Activated naive CD4-positive, alpha-beta T cell treated with Interleukin-2 at 50 U/mL for 16 hours (primary cell): ENCODE measurements at regions not wholly inside any gene's neighbourhood (a gene's known extent, or its start where the extent isn't known, plus 50 kb on each side); places are given as distances from the start of the nearest gene placed in this dataset.
"Not testable (repeated sequence)": the region's sequence is repeated elsewhere in the genome, so short reads cannot be mapped to it uniquely, and the experiment has no call there.

ENCODE experiments used
- DNase-seq: peaks from one replicate; pipeline ENCODE4 v3.0.0-alpha.2; 2020

DNA sequence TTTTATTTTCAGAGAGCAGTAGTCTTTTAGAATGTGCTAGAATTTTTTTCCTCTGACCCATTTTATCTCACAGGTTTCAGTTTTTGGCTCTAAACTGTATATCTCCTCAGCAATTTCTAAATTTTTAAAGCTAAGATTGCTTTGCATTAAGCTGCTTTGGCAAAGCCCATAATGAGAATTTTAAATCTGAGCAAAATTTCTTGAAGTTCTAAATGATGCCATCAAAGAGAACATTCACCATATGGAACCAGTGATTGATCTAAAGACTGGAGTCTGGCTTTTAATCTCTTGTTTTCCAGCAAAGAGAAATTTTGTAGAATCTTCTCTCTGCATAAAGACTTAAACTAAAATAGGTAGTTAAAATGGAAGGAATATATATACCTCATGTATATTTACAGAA lies 313.6 kb downstream of the TBC1D32 start:
- DNase-seq: no peak

DNA sequence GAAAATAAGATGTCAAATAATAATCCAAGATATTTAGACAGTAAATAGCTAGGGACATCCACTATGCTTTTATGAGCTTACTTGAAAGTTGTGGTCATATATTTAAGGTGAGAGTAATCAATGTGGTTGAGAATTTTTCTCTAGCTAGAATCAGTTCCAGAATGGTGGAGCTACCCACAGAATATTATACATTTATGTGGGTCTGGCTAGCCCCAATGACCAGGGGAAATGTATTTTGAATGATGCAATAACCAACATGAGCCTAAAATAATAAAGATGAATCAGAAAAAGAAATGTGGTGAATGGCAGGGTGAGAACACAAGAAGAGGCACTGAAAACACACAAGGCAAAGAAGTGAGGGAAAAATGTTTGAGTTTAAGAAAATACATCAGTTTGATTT lies 325.7 kb downstream of the TBC1D32 start:
- no peak for DNase-seq

DNA sequence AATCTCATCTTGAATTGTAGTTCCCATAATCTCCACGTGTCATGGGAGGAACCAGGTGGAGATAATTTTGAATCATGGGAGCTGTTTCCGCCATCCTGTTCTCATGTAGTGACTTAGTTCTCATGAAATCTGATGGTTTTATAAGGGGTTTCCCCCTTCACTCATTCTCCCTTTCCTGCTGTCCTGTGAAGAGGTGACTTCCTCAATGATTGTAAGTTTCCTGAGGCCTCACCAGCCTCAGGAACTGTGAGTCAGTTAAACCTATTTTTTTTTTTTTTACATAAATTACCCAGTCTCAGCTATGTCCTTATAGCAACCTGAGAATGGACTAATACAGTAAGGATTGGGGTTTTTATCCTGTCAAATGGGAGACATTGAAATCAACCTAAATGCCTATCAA lies 328.3 kb downstream of the TBC1D32 start:
- no peak for DNase-seq

DNA sequence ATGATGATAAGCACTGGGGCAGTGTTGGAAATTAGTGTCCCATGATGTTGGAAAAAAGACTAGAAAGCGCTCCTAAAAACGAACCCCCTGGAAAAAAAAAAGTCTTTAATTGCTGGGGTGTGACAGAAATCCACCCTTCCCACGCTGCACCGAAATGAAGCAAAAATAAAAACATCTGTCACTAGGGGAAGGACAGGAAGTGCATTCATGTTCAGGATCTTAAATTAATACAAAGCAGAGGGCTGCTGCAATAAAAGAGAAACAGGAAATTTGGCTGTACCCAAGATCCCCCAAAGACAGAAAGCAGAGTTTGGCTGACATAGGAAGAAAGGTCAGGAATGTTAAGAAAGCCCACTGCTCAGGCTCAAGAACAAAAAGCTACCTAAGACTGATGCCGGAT lies 333.9 kb downstream of the TBC1D32 start:
- DNase-seq: no peak

DNA sequence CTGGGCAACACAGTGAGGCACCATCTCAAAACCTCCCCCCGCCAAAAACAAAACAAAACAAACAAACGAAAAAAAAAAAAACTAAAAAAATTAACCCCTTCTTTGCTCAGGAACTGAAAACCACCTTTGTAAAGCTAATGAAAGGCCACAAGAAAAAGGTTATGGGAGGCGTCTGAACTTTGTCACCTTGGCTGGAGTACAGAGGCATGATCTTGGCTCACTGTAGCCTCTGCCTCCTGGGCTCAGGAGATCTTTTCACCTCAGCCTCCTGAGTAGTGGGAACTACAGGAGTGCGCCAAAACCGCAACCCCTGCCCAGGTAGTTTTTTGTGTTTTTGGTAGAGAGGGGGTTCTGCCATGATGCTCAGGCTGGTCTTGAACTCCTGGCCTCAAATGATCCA lies 337.9 kb downstream of the TBC1D32 start:
- no peak for DNase-seq

DNA sequence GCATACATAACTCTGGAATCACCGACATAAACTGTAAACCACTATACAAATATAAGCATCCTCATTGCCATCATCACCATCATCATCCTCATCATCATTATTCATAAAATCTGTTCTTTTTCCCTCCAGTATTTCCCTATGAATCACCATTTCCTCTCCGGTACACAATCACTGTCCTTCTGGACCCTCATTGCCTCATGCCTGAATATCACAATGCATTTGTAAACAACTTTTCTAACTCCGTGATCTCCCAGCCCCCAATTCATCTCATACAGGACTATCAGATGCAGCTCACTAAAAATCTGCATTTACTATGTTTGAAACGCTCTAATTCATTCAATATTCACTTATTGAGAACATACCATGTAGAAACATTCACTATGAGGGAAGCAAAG lies 339.7 kb downstream of the TBC1D32 start:
- no peak for DNase-seq

DNA sequence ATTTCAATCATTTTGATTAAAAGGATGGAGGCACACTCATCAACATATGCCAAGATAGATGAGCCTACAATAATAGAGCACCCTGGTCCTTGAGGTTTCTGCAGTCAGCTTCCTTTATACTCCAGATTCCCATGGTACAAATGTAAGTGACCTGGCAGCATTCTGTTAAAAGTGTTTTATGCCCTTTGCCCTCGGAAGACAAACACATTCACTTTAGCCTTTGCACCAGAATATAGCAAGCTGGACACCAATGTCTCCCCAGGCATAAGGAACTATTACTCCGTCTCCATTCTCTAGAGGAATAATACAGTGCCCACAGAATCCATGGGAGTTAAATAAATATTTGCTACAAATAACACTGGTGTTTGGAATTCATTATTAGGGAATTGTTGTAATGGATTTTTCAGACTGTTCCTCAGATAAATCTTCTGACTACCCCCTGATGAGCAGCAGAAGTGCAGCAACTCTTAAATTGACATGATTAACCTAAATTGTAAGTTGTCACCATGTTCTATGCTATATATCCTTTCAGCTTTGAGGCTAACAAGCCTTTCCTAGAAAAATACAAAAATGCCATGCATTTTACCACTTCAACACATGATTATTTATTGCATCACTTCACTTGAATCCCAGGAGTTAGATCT lies 340.2 kb downstream of the TBC1D32 start:
- DNase-seq: no peak

DNA sequence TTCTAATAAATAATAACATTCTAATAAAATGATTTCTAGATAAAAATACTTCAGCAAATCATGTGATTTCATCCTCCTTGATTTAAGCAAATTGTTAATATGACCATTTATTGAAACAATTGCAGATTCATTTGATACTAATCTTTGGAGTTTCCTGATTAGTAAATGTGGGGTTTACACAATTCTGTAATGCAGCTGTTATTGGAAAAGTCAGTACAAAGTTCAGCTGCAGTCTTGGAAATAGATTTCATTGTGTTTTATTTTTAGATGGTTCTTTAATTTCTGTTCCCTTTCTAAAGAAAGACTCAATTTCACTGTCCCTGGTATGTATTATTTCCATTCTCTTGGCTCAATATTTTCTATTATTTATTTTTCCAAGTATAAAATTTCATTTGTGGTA lies 342.0 kb downstream of the TBC1D32 start:
- DNase-seq: no peak

DNA sequence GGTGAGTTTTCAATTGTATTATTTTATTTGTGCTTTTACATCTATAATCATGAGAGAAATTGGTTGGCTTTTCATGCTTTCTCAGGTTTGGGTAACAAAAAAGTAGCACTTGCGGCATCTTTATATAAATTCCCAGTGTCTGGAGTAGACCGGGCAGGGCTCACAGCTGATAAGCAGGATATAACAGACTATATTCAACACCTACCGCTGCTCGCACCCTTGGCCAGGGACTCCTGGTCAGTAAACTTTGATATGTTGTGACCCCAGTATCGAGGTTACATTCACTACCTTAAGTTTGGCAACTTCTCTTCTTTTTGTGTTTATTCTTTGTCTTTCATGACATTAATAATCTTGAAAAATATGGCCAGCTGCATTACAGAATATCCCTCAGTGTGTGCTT lies 343.4 kb downstream of the TBC1D32 start:
- no peak for DNase-seq

DNA sequence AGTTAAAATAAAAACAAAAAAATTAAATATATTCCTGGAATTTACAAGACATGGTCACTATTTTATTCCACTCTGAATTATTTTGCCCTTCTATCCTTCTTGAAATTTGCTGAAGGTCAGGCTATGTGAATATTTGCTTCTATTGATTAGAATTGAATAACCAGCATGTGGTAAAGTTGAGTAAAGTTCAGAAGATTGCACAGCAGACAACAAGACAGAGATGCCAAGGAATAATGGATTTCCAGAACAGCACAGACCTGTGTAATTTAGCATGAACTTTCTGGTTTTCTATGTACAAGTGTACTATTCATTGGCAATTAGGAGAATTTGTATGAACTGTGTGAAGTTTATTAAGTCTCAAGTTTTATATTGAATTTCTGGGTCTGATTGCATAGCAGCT lies 352.4 kb downstream of the TBC1D32 start:
- DNase-seq: no peak

DNA sequence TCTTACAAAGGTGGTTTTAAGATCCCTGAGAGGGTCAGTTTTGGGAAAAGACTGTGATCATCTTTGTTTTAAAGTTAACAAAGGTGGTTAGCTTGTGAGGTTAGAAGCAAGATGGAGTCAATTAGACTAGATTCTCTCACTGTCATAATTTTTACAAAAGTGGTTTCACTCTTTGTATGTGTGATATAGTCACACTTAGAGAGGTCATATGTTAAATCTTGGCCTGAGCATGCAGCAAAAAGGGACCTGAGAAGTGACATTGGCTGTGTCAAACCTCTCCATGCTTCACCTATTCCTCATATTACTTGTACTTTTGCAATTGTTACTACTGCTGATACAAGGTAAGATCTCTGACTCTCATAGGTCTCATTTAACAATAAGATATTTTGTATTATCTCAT lies 368.0 kb downstream of the TBC1D32 start:
- no peak for DNase-seq

DNA sequence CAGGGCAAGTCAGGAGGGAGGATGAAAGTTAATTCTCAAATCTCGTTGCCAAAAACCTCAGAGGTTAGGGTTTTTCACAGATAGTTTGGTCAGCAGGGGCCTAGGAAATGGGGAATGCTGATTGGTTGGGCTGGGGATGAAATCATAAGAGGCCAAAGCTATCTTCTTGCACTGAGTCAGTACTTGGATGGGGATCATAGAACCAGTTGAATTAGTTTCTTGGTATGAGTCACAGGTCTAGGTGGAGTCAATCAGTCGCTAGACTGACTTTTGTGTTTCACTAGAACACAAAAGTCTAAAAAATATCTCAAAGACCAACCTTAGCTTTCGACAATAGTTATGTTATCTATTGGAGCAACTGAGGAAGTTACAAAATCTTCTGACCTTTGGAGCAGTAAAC lies 368.5 kb downstream of the TBC1D32 start:
- DNase-seq: no peak

DNA sequence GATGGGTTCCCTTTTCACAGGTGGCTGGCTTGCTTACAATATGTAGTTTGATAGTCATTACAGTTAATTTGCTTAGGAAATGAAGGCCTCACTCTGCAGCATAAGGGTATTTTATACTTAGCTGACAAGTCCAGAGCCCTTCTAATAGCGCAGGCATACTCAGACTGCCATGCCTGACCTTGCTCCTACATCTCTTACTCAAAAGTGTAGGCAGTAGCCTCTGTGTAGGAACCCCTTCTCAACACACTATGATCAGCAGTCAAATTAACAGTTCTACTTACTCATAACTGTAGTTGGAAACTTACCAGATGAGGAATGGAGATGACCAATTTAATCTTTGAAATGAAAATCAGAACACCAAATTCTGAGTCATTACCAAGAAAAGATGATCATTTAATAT lies 373.5 kb downstream of the TBC1D32 start:
- DNase-seq: no peak

DNA sequence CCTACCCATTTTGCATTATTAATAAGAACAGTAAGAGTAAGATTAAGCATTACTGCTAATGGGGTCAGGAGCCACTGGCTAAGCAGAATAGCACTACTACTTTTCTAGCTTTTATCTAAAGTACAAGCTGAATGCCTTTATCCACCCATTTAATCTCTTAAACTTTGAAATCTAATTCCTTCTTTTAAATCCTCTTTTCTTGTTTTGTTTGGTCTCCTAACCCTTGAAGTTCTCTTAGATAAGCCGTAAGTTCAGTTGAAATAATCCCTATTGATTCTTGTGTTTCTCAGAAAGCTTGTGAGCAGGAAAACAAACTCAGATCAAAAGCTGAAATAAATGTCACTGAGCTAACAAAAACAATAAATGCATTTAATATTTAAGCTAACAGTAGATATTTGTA lies 380.2 kb downstream of the TBC1D32 start:
- DNase-seq: no peak

DNA sequence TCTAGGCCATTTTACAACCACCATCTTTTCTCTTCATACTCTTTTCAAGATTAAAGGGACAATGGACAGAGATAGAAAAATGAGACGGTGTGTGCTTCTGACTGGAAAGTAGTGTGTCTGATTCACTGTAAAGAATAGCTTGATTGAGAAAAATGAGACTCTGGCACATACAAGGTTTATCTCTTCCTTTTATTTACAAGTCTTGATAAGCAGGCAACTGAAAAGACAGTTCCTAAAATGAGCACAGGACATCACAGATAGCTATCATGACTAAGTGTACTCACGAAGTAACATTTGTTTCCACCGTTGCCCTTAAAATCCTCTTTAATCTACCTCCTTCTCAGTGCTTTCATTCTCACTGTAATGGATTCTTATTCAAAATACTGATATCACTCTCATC lies 383.0 kb downstream of the TBC1D32 start:
- DNase-seq: no peak

DNA sequence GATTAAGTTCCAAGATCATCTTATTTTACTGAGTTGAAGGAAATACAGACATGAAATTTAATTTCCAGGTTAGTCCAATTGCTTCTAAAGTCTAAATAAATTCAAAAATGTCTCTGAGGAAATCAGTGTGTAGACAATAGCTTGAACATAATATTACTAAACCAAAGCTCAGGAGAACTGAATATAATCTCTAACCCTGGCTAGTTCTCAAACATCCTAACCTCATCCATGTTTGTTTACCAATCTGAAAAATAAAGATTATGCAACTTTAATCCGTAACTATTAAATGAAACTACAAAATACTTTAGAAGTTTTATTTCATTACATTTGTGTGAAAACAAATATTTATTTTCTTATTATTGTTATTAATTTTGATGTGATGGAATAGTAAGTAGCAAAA lies 387.2 kb downstream of the TBC1D32 start:
- DNase-seq: no peak

DNA sequence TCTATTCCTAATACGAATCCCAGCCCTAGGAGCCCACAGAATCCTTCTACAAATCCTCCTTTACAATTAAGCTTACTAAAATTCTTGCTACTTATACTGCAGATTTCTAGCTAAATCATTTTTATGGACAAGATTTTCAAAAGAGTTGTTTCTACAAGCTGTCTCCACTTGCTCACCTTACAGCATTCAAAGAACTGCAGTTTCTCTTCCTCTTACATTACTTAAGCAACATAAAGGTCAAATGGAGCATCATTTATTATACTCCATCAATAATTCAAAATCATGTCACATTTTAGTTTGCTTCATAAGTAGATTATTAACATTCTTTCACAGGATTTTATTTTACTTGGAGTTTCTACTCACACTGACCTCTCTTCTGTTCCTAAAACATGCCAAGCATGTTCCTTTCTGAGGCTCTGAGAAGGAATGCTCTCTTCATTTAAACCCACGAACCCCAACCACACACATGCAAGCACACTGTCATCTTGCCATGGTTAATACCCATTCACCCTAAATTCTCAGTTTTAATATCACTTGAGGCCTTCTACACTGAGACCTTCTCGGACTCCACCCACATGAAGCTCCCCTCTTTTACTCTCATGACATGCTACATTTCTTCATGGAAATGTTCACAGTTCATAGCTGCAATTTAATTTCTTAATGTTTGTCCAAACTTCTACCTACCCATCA lies 388.2 kb downstream of the TBC1D32 start:
- DNase-seq: no peak

DNA sequence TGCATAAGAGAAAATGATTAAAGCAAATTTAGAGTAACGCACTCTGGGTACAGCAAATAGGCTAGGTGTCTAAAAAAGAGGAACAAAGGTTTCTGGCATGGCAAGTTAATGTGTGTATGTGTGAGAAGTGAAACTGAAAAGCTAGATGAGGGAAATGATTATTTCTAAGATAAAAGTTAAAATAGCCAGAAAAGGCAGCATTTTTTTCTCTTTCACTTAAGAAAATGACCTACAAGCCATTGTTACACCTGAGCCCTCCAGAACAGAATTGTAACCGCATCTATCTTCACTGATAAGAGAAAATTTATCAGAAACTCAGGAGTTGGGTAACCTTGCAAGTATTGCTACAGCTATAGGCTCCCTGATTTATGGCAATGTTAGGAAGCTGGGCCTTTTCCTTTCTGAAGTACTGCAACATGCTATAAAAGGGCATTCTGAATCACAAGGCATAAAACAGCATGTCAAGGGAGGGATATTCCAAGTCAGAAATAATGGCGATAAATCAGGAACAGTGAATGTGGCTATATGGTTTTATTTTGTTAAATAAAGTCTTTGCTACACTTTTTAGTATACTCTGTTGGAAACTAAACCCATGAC lies 395.3 kb downstream of the TBC1D32 start:
- no peak for DNase-seq

DNA sequence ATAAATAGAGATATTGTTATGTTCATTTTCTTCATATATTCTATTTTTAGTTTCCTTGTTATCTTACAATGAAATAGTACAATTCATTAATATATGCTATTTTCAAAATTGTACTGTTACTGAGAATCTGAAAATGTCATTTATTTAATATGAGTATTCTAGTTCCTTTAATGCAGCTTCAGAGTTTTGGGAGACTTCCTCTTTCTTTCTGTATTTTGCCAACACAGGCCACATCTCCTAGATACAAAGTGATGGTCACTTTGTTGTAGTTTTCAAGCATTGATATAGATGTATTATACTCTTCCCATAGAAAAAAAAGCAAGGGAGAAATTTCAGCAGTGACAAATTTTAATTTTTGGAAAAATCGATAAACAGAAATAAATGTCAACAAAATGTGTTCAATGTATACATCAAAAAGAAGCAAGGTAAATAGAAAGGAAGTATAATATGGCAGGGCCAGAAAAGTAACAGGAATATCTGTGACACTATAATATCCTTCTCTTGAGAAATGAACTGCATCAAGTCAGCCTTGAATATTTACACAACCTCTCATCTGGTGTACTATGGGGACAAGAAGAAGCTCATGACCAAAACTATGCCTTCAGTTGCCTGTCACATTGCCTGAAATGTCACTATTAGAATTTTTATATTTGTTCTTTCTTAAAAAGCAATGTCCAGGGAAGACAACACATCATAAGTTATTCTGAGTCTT lies 396.0 kb downstream of the TBC1D32 start:
- DNase-seq: no peak

DNA sequence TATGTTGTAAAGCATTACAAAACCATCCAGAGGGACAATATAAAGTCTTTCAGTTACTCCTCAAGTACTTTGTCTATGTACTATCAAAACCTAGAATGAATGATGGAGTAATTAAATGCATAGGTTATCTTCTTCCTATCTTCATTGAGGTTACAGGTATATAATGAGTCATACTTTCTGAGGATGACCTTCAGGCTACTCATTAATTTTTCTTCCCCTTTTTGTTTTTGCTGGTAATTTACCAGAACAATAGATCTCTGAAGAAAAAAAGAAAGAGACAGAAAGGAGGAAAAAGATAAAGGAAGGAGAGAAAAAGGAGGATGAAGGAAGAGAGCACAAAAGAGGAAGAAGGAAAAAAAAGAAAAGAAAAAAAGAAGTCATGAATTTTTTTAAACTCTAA lies 398.4 kb downstream of the TBC1D32 start:
- DNase-seq: no peak

DNA sequence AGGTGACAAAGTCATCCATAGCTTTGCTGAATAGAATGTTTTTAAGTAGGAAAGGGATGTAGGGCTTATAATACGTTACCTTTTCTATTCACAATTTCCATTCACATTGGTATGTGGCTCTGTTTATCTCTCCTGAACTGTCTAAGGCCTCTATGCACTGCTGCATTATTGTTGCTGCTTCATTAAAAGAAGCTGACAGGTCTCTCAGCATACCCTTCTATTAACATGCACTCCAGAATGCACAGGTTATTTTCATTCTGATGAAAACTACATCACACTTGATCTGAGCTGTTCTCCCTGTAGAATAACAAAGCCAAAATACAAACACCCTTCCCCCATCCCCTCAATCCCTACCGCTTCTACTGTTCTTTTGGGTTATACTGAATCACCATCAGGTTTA lies 399.3 kb downstream of the TBC1D32 start:
- DNase-seq: no peak

DNA sequence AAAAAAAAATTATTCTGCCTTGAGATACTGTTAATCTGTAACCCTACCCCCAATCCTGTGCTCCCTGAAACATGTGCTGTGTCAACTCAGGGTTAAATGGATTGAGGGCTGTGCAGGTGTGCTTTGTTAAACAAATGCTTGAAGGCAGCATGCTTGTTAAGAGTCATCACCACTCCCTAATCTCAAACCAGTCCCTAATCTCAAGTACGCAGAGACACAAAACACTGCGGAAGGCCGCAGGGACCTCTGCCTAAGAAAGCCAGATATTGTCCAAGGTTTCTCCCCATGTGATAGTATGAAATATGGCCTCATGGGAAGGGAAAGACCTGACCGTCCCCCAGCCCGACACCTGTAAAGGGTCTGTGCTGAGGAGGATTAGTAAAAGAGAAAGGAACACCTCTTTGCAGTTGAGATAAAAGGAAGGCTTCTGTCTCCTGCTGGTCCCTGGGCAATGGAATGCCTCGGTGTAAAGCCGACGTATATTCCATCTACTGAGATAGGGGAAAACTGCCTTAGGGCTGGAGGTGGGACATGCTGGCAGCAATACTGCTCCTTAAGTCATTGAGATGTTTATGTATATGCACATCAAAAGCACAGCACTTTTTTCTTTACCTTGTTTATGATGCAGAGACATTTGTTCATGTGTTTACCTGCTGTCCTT lies 402.6 kb downstream of the TBC1D32 start:
- not testable (repeated sequence) for DNase-seq

DNA sequence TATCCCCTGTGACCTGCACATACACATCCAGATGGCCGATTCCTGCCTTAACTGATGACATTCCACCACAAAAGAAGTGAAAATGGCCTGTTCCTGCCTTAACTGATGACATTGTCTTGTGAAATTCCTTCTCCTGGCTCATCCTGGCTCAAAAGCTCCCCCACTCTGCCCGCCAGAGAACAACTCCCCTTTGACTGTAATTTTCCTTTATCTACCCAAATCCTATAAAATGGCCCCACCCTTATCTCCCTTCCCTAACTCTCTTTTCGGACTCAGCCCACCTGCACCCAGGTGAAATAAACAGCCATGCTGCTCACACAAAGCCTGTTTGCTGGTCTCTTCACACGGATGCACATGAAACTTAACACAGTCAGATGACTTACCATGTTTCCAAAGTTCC lies 403.8 kb downstream of the TBC1D32 start:
- not testable (repeated sequence) for DNase-seq

DNA sequence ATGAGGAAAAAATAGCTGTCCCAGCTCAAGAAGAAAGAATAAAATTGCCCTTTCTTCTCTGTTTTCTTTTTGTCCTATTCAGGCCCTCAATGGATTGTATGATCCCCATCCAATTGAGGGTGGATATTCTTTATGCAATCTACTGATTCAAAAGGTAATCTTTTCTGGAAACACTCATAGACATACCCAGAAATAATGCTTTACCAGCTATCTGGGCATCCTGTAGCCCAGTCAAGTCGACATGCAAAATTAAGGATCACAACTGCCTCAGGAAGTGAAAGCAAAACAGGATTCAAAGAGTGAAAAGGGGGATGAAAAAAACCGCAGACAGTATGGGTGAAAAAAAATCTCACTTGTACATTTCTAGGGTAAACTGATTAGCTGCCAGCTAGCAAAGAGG lies 410.1 kb downstream of the TBC1D32 start:
- no peak for DNase-seq
